ENCODE measurements at regions not wholly inside any gene's neighbourhood (a gene's known extent, or its start where the extent isn't known, plus 50 kb on each side); places are given as distances from the start of the nearest gene placed in this dataset.

- no peak for TF ChIP-seq CTCF (IDR thresholded peaks at IDR 0.05)
- no peak for TF ChIP-seq EZH2 (IDR thresholded peaks at IDR 0.05; ENCODE audit: borderline replicate concordance, insufficient read depth, low read depth, low read length, poor library complexity, severe bottlenecking)
These were observed 51.9 kb upstream of the RMP24 start for GRCh38 chr18:35920623-35921022.

Measured in B cell (primary cell).